Smooth muscle cell (in vitro differentiated cells): ENCODE measurements at regions not wholly inside any gene's neighbourhood (a gene's known extent, or its start where the extent isn't known, plus 50 kb on each side); places are given as distances from the start of the nearest gene placed in this dataset.

Experiments used
- DNase-seq: peaks from one replicate; lab custom pipeline; 2025; ENCODE audit not compliant: unreplicated experiment; lab: John Stamatoyannopoulos, UW
- H2AFZ ChIP-seq: fragments of 200-600 bp; sonication (generic); 2 replicates; pipeline ENCODE4 v1.6.0; 2016; ENCODE audit warnings: antibody characterized with exemption, low read depth, mild to moderate bottlenecking
- H3F3A ChIP-seq: fragments of 200-600 bp; sonication (generic); 2 replicates; pipeline ENCODE4 v1.6.0; 2017; ENCODE audit warnings: antibody characterized with exemption, low read depth
- H3K27ac ChIP-seq: fragments of 200-600 bp; sonication (generic); 2 replicates; pipeline ENCODE4 v1.5.1; 2016; ENCODE audit warnings: low read depth, mild to moderate bottlenecking
- H3K27me3 ChIP-seq: fragments of 200-600 bp; sonication (generic); 2 replicates; pipeline ENCODE4 v1.6.1; 2016; ENCODE audit warnings: low read depth, mild to moderate bottlenecking
- H3K36me3 ChIP-seq: fragments of 200-600 bp; sonication (generic); 2 replicates; pipeline ENCODE4 v1.5.1; 2016; ENCODE audit warnings: low read depth
- H3K4me1 ChIP-seq: fragments of 200-600 bp; sonication (generic); 2 replicates; pipeline ENCODE4 v1.5.1; 2016; ENCODE audit warnings: low read depth
- H3K4me2 ChIP-seq: fragments of 200-600 bp; sonication (generic); 2 replicates; pipeline ENCODE4 v1.6.0; 2016; ENCODE audit warnings: mild to moderate bottlenecking
- H3K4me3 ChIP-seq: fragments of 200-600 bp; sonication (generic); 2 replicates; pipeline ENCODE4 v1.5.1; 2016; ENCODE audit warnings: mild to moderate bottlenecking
- H3K79me2 ChIP-seq: fragments of 200-600 bp; sonication (generic); 2 replicates; pipeline ENCODE4 v1.6.0; 2016; ENCODE audit warnings: low read depth, mild to moderate bottlenecking
- H3K9ac ChIP-seq: fragments of 200-600 bp; sonication (generic); 2 replicates; pipeline ENCODE4 v1.6.0; 2016; ENCODE audit warnings: low read depth
- H3K9me3 ChIP-seq: fragments of 200-600 bp; sonication (generic); replicated peaks from 2 replicates; pipeline ENCODE4 v1.5.1; 2016; ENCODE audit warnings: low read depth
- H4K20me1 ChIP-seq: fragments of 200-600 bp; sonication (generic); 2 replicates; pipeline ENCODE4 v1.6.0; 2016; ENCODE audit warnings: low read depth
- WGBS: methylation state at CpG from one replicate; pipeline ENCODE4 v1.1.7; 2016; ENCODE audit warnings: low lambda C conversion rate; 5-methylcytosine and 5-hydroxymethylcytosine counted together
- TF ChIP-seq, protein P1 (sequence below): fragments of 200-600 bp; sonication (generic); IDR thresholded peaks from 2 replicates; pipeline ENCODE4 v1.5.1; 2017; ENCODE audit warnings: borderline replicate concordance, mild to moderate bottlenecking, antibody characterized with exemption; ENCODE audit not compliant: insufficient read depth, poor library complexity, severe bottlenecking

DNA sequence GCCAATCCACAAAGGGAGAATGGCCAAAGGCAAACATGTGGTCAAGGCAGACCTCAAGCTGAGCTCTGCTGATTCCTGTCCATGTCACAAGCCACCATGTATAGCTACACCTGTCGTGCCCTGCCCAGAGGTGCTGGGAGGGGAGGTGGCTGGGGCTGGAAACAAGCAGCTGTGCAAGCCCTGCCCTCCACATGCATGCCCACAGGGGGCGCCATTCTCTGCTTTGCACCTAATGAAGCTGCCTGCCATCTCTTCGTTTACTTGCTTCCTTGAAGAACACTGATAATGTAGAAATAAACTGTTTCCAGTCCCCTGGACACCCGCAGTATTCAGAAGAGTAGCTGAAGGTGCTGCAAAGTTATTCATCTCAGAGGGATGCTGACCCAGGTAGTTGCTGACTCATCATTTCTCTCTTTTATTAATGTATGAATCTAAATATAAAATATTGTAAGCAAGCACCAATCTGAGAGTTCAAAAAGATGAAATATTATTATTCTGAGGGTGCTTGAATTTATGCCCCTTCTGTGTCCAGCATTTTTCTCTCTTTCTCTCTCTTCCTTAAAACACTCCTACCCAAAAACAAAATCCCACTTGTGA lies 278.6 kb downstream of the ADGRA3 start:
- H3K4me1 ChIP-seq: peaks cover 11% of the 10 kb centered on the region

DNA sequence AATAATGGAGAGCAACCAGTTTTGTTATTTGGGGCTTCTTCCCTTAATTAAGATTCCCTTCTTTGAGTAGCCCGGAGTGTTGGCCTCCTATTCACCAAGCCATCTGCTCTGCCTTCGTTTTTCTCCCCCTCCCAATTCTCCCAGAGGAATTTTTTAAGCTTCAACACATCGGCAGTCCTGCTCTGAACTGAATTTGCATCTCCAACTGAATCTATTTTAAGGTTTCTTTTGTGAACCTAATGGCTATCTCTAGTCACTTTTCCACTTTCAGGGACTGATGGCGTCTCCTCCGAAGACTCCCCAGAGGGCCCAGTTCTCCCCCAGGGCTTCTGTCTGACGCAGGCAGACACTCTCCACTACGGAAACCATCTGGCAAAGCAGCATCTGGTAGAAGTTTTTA lies 280.2 kb downstream of the ADGRA3 start:
- no peaks in the 10 kb centered on the region for H3K9me3 ChIP-seq
- no peaks in the 10 kb centered on the region for H3F3A ChIP-seq
- H2AFZ ChIP-seq: no peak overlapping the region
- H3K4me1 ChIP-seq: peaks cover 11% of the 10 kb centered on the region
- H3K4me2 ChIP-seq: no peak overlapping the region
- DNase-seq: no peak
- H3K4me3 ChIP-seq: no peak overlapping the region
- TF ChIP-seq, protein P1, sequence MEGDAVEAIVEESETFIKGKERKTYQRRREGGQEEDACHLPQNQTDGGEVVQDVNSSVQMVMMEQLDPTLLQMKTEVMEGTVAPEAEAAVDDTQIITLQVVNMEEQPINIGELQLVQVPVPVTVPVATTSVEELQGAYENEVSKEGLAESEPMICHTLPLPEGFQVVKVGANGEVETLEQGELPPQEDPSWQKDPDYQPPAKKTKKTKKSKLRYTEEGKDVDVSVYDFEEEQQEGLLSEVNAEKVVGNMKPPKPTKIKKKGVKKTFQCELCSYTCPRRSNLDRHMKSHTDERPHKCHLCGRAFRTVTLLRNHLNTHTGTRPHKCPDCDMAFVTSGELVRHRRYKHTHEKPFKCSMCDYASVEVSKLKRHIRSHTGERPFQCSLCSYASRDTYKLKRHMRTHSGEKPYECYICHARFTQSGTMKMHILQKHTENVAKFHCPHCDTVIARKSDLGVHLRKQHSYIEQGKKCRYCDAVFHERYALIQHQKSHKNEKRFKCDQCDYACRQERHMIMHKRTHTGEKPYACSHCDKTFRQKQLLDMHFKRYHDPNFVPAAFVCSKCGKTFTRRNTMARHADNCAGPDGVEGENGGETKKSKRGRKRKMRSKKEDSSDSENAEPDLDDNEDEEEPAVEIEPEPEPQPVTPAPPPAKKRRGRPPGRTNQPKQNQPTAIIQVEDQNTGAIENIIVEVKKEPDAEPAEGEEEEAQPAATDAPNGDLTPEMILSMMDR: no peak
- no peak overlapping the region for H3K27ac ChIP-seq
- H3K36me3 ChIP-seq: no peaks in the 10 kb centered on the region
- H3K27me3 ChIP-seq: peaks cover 5% of the 10 kb centered on the region
- H4K20me1 ChIP-seq: no peaks in the 10 kb centered on the region
- H3K79me2 ChIP-seq: no peaks in the 10 kb centered on the region
- no peak overlapping the region for H3K9ac ChIP-seq
- 56% methylated on average over 7 of the region's 7 CpGs for WGBS

More for the DNA sequence above, 278.6 kb downstream of the ADGRA3 start:
- Histone ChIP-seq H3K79me2 (no peaks in the 10 kb centered on the region), H3K9ac (no peak overlapping the region), H3F3A (no peaks in the 10 kb centered on the region), H3K4me3 (peak overlapping the region; percentile 16), H3K36me3 (no peaks in the 10 kb centered on the region), H2AFZ (no peak overlapping the region), H3K27me3 (peaks cover 5% of the 10 kb centered on the region), H3K9me3 (no peaks in the 10 kb centered on the region), H3K27ac (no peak overlapping the region), H3K4me2 (no peak overlapping the region), H4K20me1 (no peaks in the 10 kb centered on the region)
- TF ChIP-seq, protein P1: peak; percentile 28
- no peak for DNase-seq
- 33% methylated on average over 4 of the region's 4 CpGs for WGBS

- 54% methylated on average over 7 of the region's 7 CpGs for WGBS
- H2AFZ ChIP-seq: no peak overlapping the region
- DNase-seq: no peak
- H3K9me3 ChIP-seq: no peaks in the 10 kb centered on the region
- peaks cover 5% of the 10 kb centered on the region for H3K4me1 ChIP-seq
- H3K27me3 ChIP-seq: peaks cover 5% of the 10 kb centered on the region
- H3K27ac ChIP-seq: no peak overlapping the region
- H3K4me3 ChIP-seq: no peak overlapping the region
- no peak overlapping the region for H3K4me2 ChIP-seq
- no peaks in the 10 kb centered on the region for H3K79me2 ChIP-seq
- no peak overlapping the region for H3K9ac ChIP-seq
- H3F3A ChIP-seq: no peaks in the 10 kb centered on the region
- no peaks in the 10 kb centered on the region for H3K36me3 ChIP-seq
- TF ChIP-seq, protein P1: no peak
- H4K20me1 ChIP-seq: no peaks in the 10 kb centered on the region
Observed at GRCh38 chr4:22233230-22233629, 282.6 kb downstream of the ADGRA3 start.

DNA sequence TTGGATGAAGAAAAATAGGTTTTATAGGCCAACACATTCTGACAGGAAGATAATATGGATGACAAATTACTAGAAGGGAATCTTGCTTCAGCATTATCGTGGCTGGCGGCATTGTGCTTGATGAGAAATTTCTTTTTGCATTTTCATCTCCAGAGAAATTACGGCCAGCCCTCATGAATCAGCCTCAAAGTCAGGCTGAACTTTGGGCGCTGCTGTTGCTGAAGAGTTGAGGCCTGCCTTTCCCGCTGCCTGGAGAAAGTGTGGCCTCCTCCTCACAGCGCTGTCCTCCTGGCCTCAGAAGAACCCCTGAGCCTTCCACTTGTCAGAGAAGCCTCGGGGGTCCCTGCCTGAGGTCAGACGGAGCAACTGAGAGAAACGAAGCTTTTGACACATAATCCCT lies 272.4 kb upstream of the KCNIP4 start:
- no peak overlapping the region for H3K4me3 ChIP-seq
- H4K20me1 ChIP-seq: no peaks in the 10 kb centered on the region
- no peaks in the 10 kb centered on the region for H3K36me3 ChIP-seq
- no peak overlapping the region for H3K9ac ChIP-seq
- no peaks in the 10 kb centered on the region for H3K9me3 ChIP-seq
- no peaks in the 10 kb centered on the region for H3K4me1 ChIP-seq
- 85% methylated on average over 9 of the region's 9 CpGs for WGBS
- no peak overlapping the region for H2AFZ ChIP-seq
- H3K79me2 ChIP-seq: no peaks in the 10 kb centered on the region
- TF ChIP-seq, protein P1: no peak
- no peak overlapping the region for H3K4me2 ChIP-seq
- no peak for DNase-seq
- H3K27ac ChIP-seq: no peak overlapping the region
- no peaks in the 10 kb centered on the region for H3K27me3 ChIP-seq
- H3F3A ChIP-seq: no peaks in the 10 kb centered on the region
